Uterus (tissue), 3 donors: ENCODE measurements at regions not wholly inside any gene's neighbourhood (a gene's known extent, or its start where the extent isn't known, plus 50 kb on each side); places are given as distances from the start of the nearest gene placed in this dataset.

ENCODE experiments used
- DNase-seq, 2 donors: peaks; one replicate each; pipeline ENCODE4 v3.0.0-alpha.2; 2019 to 2020
- H3K27ac ChIP-seq, 2 donors: fragments of 200-600 bp; sonication (generic); 1 replicate in 1 of 2; 2 replicates in 1 of 2; pipeline ENCODE4 v1.5.1; 2016 to 2018
- H3K27me3 ChIP-seq, 2 donors: fragments of 200-600 bp; sonication (generic); one replicate each; pipeline ENCODE4 v1.5.1; 2018 to 2019; ENCODE audit warnings: control low read depth in 1 of 2
- H3K36me3 ChIP-seq, 2 donors: fragments of 200-600 bp; sonication (generic); one replicate each; pipeline ENCODE4 v1.5.1; 2019; ENCODE audit warnings: control low read depth in 1 of 2
- H3K4me1 ChIP-seq, 2 donors: fragments of 200-600 bp; sonication (generic); one replicate each; pipeline ENCODE4 v1.5.1; 2018 to 2019; ENCODE audit warnings: control low read depth in 1 of 2
- H3K4me3 ChIP-seq, 2 donors: fragments of 200-600 bp; sonication (generic); 1 replicate in 1 of 2; 2 replicates in 1 of 2; pipeline ENCODE4 v1.5.1; 2018 to 2019; ENCODE audit warnings: mild to moderate bottlenecking in 1 of 2
- H3K9me3 ChIP-seq, 2 donors: fragments of 200-600 bp; sonication (generic); one replicate each; pipeline ENCODE4 v1.5.1; 2019; ENCODE audit warnings: control low read depth in 1 of 2
- POLR2A ChIP-seq, 2 donors: fragments of 450-650 bp; IDR thresholded peaks; one replicate each; pipeline ENCODE4 v1.6.1; 2016; ENCODE audit warnings: antibody characterized with exemption in 2 of 2, mild to moderate bottlenecking in 1 of 2, moderate library complexity in 1 of 2
- intact Hi-C: fragments of 100-400 bp; cut with DNase I; formaldehyde crosslinking; loops from one replicate; pipeline ENCODE4 v1.15.1; 2023; ENCODE audit warnings: low total_unique reads
- TF ChIP-seq, protein P1 (sequence below), 4 experiments: fragments of 200-600 bp in 2 of 4; fragments of 450-650 bp in 2 of 4; sonication (generic) in 2 of 4; IDR thresholded peaks; one replicate each; pipeline ENCODE4 v1.5.1; 2016 to 2019; ENCODE audit warnings: antibody characterized with exemption in 4 of 4, mild to moderate bottlenecking in 2 of 4, moderate library complexity in 1 of 4
- donor health status: DM: yes; HTN: yes; CAD: no.

- Histone ChIP-seq H3K9me3 (no peaks in the 10 kb centered on the region), H3K27me3 (no peaks in the 10 kb centered on the region), H3K27ac (no peak overlapping the region), H3K4me3 (no peak overlapping the region), H3K4me1 (no peaks in the 10 kb centered on the region), H3K36me3 (no peaks in the 10 kb centered on the region)
- intact Hi-C loops, result no loop called here
- TF ChIP-seq, protein P1, sequence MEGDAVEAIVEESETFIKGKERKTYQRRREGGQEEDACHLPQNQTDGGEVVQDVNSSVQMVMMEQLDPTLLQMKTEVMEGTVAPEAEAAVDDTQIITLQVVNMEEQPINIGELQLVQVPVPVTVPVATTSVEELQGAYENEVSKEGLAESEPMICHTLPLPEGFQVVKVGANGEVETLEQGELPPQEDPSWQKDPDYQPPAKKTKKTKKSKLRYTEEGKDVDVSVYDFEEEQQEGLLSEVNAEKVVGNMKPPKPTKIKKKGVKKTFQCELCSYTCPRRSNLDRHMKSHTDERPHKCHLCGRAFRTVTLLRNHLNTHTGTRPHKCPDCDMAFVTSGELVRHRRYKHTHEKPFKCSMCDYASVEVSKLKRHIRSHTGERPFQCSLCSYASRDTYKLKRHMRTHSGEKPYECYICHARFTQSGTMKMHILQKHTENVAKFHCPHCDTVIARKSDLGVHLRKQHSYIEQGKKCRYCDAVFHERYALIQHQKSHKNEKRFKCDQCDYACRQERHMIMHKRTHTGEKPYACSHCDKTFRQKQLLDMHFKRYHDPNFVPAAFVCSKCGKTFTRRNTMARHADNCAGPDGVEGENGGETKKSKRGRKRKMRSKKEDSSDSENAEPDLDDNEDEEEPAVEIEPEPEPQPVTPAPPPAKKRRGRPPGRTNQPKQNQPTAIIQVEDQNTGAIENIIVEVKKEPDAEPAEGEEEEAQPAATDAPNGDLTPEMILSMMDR (IDR thresholded peaks at IDR 0.05), result no peak
- TF ChIP-seq POLR2A (IDR thresholded peaks at IDR 0.05), result no peak
- DNase-seq, result no peak
Observed at GRCh38 chr1:208803011-208803811, 559.0 kb upstream of the PLXNA2 start.

- no peaks in the 10 kb centered on the region for H3K4me1 ChIP-seq
- no peaks in the 10 kb centered on the region for H3K9me3 ChIP-seq
- H3K4me3 ChIP-seq, result no peak overlapping the region
- DNase-seq, result no peak
- no peaks in the 10 kb centered on the region for H3K36me3 ChIP-seq
- intact Hi-C loops, result no loop called here
- H3K27me3 ChIP-seq, result no peaks in the 10 kb centered on the region
- TF ChIP-seq, protein P1 (IDR thresholded peaks at IDR 0.05), result no peak
- TF ChIP-seq POLR2A (IDR thresholded peaks at IDR 0.05), result no peak
- H3K27ac ChIP-seq, result no peak overlapping the region
Observed at GRCh38 chr1:208807446-208808127, 563.4 kb upstream of the PLXNA2 start.

GRCh38 chr1:208808301-208808700, 564.1 kb upstream of the PLXNA2 start:
- H3K9me3 ChIP-seq, result no peaks in the 10 kb centered on the region
- no peak for DNase-seq
- H3K36me3 ChIP-seq, result no peaks in the 10 kb centered on the region
- intact Hi-C loops, result no loop called here
- no peak overlapping the region for H3K4me3 ChIP-seq
- no peaks in the 10 kb centered on the region for H3K27me3 ChIP-seq
- H3K4me1 ChIP-seq, result no peaks in the 10 kb centered on the region
- no peak overlapping the region for H3K27ac ChIP-seq
- no peak for TF ChIP-seq POLR2A (IDR thresholded peaks at IDR 0.05)
- TF ChIP-seq, protein P1 (IDR thresholded peaks at IDR 0.05), result no peak

- no peak for TF ChIP-seq POLR2A (IDR thresholded peaks at IDR 0.05)
- TF ChIP-seq, protein P1 (IDR thresholded peaks at IDR 0.05), result no peak
- no peak for DNase-seq
- Histone ChIP-seq H3K4me3 (no peak overlapping the region), H3K27ac (no peak overlapping the region), H3K4me1 (no peaks in the 10 kb centered on the region), H3K9me3 (no peaks in the 10 kb centered on the region), H3K27me3 (no peaks in the 10 kb centered on the region), H3K36me3 (no peaks in the 10 kb centered on the region)
- intact Hi-C loops, result no loop called here
Observed at GRCh38 chr1:208809876-208810275, 565.7 kb upstream of the PLXNA2 start.

GRCh38 chr1:208818770-208819445, 574.7 kb upstream of the PLXNA2 start:
- DNase-seq, result no peak
- TF ChIP-seq, protein P1 (IDR thresholded peaks at IDR 0.05), result no peak
- TF ChIP-seq POLR2A (IDR thresholded peaks at IDR 0.05), result no peak
- Histone ChIP-seq H3K27me3 (no peaks in the 10 kb centered on the region), H3K9me3 (no peaks in the 10 kb centered on the region), H3K4me1 (no peaks in the 10 kb centered on the region), H3K4me3 (no peak overlapping the region), H3K36me3 (no peaks in the 10 kb centered on the region), H3K27ac (no peak overlapping the region)
- intact Hi-C loops, result no loop called here
